AG08396 (cell line): ENCODE measurements at regions not wholly inside any gene's neighbourhood (a gene's known extent, or its start where the extent isn't known, plus 50 kb on each side); places are given as distances from the start of the nearest gene placed in this dataset.

Experiments
- DNase-seq: peaks from one replicate; pipeline ENCODE4 v3.0.0; 2012; ENCODE audit warnings: low spot score, mixed read lengths

DNA sequence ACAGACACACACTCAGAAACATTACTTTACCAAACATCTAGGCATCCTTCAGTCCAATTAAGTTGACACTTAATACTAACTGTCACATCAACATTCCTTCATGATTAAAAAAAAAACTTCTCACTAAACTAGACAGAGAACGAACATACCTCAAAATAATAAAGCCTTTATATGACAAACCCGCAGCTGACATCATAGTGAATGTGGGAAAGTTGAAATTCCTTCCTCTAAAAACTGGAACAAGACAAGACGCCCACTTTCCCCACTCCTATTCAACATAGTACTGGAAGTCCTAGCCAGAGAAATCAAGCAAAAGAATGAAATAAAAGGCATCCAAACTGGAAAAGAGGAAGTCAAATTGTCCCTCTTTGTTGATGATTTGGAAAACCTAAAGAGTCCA, 96.9 kb upstream of the PPP1R9A start:
- DNase-seq: no peak

DNA sequence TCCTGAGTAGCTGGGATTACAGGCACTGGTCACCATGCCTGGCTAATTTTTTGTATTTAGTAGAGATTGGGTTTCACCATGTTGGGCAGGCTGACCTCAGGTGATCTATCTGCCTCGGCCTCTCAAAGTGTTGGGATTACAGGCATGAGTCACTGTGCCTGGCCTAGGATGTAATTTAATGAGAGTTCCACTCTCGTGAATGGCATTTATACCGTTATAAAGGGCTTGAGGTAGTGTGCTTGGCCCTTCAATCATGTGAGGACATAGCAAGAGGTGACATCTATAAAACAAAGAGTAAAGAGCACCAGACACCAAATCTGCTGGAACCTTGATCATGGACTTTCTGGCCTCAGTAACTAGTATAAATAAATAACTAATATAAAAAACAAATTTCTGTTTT, 93.5 kb upstream of the PPP1R9A start:
- DNase-seq: no peak

DNA sequence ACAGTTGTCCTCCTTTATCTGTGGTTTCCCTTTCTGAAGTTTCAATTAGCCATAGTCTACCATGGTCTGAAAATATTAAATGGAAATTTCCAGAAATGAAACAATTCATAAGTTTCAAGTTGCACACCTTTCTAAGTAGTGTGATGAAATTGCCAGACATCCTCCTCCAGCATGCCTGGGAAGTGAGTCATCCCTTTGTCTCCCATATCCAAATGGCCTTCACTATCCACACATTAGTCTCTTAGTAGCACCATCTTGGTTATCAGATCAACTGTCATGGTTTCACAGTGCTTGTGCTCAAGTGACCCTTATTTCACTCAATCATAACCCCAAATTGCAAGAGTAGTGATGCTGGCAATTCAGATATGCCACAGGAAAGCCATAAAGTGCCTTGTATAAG, 83.4 kb upstream of the PPP1R9A start:
- no peak for DNase-seq

DNA sequence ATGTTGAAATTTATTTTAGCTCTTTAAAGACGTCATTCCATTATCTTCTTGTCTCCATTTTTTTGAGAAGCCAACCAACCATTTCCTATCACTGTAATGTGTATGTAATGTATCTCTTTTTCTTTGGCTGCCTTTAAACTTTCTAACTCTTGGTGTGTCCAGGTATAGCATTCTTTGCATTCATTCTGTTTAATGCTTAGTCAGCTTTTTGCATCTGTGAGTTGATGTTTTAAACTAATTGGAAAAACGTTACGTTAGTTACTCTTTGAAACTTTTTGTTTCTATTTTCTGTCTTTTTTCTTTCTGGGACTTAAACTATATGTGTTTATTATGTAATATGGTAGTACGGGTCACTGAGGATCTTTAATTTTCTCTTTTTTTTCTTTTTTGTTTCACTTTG, 77.4 kb upstream of the PPP1R9A start:
- no peak for DNase-seq

DNA sequence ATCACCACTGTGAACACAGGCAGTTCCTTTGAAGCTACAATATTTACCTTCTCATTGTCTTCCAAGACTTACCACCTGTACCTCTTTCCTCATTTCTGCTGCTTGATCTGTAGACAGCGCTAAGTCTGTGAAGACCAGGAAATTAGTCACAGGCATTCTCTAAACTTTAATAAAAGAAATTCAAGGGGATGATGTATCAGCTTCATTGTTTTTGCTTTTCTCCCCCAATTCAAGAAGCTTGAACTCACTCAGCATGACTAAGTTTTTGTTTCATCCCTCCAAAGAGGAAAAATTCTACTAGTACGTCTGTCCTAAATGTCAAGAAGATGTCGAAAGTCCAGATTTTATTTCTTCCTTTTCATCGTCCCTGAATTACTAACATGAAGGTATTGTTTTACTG, 75.3 kb upstream of the PPP1R9A start:
- DNase-seq: no peak

DNA sequence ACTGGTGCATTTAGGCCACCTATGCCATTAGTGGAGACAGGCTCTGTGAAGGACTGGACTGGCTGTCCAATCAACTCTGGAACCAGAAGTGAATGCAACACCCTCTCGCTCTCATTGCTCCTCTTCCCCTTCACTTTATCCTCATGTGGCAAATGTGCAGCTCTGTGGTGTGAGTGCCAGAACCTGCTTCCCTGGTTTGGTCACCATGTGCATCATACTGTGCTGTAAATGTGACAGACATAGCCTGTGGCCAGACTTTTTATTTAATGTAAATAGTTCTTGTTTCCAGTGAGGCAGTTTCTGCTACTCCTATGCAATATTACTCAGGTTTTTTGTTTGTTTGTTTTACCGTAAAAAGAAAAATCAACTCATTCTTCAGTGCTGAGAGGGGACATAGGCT, 73.0 kb upstream of the PPP1R9A start:
- DNase-seq: no peak

DNA sequence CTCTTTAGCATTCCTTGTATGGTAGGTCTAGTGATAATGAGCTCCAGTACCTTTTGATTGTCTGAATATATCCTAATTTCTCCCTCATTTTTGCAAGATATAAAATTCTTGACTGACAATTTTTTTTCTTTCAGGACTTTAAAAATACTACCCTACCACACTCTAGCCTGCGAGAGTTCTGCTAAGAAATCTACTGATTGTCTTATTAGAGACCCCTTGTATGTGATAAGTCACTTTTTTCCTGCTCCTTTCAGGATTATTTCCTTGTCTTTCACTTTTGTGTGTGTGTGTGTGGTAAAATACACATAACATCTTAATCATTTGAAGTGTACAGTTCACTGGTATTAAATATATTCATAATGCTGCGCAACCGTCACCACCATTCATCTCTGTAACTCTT, 68.7 kb upstream of the PPP1R9A start:
- DNase-seq: no peak

DNA sequence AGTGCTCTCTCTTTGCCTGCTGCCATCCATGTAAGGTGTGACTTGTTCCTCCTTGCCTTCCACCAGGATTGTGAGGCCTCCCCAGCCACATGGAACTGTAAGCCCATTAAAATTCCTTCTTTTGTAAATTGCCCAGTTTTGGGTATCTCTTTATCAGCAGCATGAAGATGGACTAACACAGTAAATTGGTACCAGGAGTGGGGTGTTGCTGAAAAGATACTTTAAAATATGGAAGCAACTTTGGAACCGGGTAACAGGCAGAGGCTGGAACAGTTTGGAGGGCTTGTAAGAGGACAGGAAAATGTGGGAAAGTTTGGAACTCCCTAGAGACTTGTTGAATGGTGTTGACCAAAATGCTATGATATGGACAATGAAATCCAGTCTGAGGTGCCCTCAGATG, 63.8 kb upstream of the PPP1R9A start:
- no peak for DNase-seq

DNA sequence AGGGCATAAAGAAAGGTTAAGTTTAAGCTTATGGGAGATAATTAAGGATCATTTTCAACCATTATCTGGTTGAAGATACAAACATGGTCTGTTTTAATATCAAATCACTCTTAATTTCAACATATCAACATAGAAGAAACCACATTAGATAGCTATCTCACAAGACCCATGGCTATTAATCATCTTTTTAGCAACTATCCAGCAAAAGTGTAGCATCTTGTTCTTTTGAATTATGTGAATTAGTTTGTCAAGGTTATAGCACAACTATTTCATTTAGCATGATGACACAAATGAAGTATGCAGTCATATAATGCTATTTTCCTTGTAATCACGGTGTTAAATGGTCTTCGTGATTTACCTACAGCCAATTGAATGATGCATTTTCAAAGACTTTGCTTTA, 58.9 kb upstream of the PPP1R9A start:
- no peak for DNase-seq

DNA sequence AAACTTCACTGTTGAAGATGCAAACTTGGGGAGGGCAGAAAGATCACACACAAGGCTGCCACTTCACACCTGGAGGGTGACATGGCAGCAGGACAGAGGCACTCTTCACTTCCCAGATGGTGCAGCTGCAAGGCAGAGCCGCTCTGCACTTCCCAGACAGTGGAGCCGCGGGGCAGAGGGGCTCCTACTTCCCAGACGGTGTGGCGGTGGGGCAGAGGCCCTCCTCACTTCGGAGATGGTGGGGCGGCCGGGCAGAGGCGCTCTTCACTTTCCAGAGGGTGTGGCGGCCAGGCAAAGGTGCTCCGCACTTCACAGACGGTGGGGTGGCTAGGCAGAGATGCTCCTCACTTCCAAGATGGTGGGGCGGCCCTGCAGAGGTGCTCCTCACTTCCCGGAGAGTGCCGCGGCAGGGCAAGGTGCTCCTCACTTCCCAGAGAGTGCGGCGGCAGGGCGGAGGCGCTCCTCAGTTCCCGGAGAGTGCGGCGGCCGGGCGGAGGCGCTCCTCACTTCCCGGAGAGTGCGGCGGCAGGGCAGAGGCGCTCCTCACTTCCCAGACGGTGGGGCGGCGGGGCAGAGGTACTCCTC, 58.3 kb upstream of the PPP1R9A start:
- DNase-seq: no peak

DNA sequence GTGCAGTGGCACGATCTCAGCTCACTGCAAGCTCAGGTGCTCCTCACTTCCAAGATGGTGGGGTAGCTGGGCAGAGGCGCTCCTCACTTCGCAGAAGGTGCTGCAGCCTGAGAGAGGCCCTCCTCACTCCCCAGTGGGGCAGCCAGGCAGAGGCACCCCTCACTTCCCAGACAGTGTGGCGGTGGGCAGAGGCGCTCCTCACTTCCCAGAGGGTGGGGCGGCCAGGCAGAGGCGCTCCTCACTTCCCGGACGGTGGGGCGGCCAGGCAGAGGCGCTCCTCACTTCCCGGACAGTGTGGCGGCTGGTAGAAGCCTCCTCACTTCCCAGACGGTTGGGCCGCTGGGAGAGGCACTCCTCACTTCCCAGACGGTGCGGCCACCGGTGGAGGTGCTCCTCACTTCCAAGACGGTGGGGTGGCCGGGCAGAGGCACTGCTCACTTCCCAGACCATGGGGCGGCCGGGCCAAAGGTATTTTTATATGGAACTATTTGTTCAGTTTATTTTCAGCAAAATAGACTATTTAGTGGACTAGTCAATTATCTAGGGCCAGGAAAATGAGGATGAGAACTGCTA, 57.7 kb upstream of the PPP1R9A start:
- DNase-seq: no peak

DNA sequence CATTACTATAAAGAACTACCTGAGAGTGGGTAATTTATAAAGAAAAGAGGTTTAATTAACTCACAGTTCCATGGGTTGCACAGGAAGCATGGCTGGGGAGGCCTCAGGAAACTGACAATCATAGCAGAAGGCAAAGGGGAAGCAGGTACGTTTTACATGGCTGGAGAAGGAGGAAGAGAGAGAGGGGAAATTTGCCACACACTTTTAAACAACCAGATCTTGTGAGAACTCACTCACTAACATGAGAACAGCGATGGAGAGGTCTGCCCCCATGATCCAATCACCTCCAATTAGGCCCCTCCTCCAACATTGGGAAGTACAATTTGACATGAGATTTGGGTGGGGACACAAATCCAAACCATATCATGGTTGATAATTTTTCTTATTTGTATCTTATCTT, 51.8 kb upstream of the PPP1R9A start:
- DNase-seq: no peak

DNA sequence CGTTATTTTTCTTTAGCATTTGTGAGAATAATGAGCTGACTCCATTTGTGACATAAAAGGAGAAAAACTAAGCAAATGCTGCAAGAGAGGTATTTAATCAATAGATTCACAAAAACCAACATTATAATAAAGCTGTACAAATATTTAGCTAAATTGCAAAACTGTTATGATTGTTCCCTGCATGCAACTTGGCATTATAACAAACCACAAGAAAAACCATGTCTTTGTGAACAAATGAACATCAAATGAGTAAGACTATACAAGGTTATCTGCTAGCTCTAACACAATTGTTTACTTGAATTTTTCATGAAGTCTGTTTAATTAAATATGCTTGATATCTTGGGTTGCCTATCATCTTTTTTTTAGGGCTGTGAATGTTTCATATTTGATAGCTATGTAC, 50.8 kb upstream of the PPP1R9A start:
- DNase-seq: no peak
